ENCODE measurements at regions not wholly inside any gene's neighbourhood (a gene's known extent, or its start where the extent isn't known, plus 50 kb on each side); places are given as distances from the start of the nearest gene placed in this dataset.

DNA sequence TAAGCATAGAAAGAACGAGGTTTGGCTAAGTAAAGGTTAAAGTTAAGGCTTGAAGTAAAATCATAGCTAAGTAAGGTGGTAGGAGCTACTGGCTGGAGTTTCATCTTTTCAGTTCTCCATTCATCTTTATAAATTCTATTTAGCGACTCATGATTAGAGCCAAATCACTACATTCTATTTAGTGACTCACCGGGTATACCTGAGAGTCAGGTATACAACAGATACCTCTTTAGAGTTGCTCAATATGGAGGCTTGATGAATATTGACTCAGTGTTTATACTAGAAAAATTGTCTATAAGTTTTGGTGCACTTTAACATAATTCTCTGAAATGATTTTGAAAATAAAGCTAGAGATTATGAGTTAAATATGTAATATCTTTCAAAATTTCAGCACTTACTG is 328.8 kb upstream of the GRM7 start:
- DNase-seq = no peak

- no peak for DNase-seq
Measured at GRCh38 chr3:6540981-6541380, 319.9 kb upstream of the GRM7 start.

DNA sequence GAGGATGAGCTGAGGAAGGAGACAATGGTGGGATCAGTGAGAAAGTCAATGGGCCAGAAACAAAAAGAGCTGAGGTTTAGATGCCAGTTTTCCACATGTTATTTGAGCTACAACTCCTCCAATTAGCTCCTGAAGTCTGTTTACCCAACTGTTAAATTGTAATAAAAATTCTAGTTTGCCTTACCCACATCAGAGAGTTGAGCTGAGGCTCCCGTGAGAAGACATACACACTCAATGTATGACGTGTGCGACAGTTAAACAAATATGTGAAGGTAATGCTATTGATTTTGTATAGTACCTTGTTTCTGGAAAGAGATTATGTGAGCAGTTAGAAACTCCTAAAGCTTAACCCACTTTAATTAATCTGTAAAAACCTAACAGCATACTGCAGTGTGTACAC is 318.1 kb upstream of the GRM7 start:
- no peak for DNase-seq

DNA sequence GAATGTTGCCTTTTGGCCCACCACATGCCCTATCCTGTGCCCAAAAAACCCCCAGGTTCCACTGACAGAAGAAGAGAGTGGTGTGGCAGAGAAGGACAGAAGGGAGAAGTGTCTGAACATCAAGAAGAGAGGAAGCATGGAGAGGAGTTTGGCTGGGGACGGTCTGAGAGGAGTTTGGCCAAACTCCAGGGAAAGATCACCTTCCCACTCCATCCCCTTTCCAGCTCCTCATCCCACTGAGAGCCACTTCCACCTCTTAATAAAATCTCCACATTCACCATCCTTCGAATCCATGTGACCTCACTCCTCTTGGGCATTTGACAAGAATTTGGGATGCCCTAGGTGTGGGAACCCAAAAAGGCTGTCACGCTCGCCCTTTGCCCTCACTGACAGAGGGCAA is 311.6 kb upstream of the GRM7 start:
- DNase-seq = no peak

DNA sequence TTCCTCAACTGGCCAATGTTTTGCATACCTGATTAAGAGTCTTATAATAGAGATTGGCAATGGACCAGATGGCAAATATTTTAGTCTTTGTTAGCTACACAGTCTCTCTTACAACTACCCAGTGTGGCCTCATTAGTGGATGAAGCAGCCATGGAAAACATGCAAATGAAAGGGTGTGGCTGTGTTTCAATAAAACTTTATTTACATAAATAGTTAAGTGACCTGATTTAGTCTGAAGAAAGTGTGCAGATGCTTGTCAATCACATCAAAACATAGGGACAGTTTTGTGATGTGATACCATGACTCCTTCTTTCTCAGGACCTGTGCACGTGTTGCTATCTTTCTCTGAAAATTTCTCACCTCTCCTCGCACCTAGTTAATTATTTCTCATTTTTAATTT is 309.8 kb upstream of the GRM7 start:
- no peak for DNase-seq

- DNase-seq = no peak
Measured at GRCh38 chr3:6560259-6560658, 300.7 kb upstream of the GRM7 start.

- DNase-seq = no peak
Measured at GRCh38 chr3:6567241-6567640, 293.7 kb upstream of the GRM7 start.

DNA sequence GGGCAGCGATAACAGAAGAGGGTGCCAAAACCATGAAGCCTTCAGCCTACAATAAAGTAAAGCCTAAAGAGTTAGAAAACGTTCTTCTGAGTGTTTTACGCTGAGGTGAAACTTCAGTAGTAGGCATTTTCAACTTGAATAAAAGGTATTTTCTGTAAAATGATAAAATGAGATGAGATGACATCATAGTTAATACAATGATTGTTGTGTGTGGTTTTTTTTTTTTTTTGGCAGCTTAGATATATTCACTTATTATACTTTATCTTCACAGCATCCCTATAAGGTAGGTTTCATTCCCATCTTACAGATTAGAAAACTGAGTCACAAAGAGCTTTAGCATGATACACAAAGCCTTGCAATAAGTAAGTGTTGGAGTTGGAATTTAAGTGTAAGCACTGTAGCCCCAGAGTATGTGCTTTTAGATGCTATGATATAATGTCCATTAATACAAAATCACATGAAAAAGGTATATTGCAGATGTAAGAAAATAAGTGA is 291.9 kb upstream of the GRM7 start:
- no peak for DNase-seq

- DNase-seq = no peak
Measured at GRCh38 chr3:6571448-6571847, 289.5 kb upstream of the GRM7 start.

DNA sequence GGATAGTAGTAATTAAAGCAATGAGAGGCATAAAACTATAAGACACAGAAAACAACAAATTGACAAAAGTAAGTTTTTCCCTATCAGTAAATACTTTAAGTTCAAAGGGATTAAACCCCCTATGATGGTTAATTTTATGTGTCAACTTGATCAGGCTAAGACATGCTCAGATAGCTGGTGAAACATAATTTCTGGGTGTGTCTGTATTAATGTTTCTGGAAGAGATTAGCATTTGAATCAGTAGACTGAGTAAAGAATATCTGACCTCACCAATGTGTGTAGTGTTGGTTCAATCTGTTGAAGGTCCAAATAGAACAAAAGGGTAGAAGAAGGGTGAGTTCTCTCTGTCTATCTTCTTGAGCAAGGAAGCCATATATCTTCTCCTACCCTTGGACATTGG is 283.3 kb upstream of the GRM7 start:
- no peak for DNase-seq

GRCh38 chr3:6578526-6578925 is 282.4 kb upstream of the GRM7 start:
- no peak for DNase-seq

DNA sequence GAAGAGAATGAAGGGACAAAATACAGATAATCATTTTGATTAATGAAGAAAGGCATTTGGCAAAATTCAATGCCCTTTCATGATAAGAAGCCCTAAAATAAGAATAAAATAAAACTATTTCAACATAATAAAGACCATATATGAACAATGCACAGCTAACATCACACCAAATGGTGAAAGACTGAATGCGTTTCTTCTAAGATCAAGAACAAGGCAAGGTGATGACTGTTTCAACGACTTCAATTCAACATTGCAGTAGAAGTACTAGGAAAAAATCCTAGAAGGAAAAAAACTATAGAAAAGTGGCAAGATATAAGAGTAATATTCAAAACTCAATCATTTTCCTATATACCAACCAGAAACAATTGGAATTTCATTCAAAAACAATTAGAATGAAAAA is 280.1 kb upstream of the GRM7 start:
- DNase-seq = no peak

DNA sequence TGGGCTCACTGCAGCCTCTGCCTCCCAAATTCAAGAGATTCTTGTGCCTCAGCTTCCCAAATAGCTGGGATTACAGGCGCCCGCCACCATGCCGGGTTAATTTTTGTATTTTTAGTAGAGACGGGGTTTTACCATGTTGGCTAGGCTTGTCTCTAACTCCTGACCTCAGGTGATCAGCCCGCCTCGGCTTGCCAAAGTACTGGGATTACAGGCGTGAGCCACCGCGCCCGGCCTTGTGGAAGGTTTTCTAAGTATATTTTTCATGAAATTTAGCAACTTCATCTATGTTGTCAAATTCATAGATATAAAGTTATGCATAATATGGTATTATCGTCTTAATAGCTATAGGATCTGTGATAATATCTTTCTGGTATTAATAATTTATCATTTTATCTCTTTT is 275.6 kb upstream of the GRM7 start:
- DNase-seq = no peak

DNA sequence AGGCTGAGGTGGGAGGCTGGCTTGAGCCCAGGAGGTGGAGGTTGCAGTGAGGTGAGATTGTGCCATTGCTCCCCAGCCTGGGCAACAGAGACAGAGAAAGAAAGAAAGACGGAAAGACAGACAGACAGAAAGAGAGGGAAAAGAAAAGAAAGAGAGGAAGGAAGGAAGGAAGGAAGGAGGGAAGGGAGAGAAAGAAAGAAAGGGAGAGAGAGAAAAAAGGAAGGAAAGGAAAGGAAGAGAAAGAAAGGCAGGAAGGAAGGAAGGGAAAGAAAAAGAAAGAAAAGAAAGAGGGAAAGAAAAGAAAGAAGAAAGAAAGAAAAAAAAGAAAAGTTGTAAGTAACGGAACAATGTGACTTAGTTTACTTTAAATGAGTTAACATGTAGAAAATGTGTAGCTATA is 260.7 kb upstream of the GRM7 start:
- DNase-seq = no peak

DNA sequence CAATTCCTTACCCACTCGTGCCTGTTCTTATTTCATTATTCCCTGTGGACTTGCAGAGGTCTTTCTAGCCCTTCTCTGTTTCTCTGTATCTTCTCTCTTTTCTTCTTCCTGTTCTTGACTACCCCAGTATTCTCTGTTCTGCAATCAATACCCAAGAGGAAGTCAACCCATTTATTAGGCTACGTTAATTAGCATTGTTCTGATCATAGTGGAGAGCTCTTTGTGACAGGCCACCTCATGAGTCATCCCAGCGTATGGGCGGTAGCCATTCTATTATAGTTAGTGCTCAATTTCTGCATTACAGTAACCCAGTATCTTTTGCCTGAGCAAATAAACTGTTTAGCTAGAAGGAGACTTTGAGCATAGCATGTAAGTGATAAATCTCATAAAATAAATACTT is 259.5 kb upstream of the GRM7 start:
- DNase-seq = no peak

DNA sequence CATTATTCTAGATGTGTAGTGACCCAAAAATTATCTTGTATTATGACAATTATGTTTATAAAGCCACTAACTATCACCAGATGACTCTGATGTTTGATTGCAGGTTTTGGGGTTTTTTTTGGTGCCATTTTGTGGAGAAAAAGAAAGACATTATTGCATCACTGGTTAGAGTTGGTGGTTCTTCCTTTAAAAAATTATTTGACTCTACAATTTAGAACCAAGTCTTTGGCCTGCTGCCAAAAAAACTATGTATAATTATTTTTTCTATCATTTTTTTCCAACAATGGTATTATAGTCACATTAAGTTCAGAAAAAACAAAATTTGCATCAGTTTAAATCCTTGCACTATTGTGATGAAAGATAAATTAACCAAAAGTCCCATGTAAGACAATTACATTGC is 258.6 kb upstream of the GRM7 start:
- no peak for DNase-seq

GRCh38 chr3:6605227-6605626 is 255.7 kb upstream of the GRM7 start:
- DNase-seq = no peak

- DNase-seq = no peak
Measured at GRCh38 chr3:6608843-6609242, 252.1 kb upstream of the GRM7 start.

- no peak for DNase-seq
Measured at GRCh38 chr3:6612034-6612616, 248.8 kb upstream of the GRM7 start.

- no peak for DNase-seq
Measured at GRCh38 chr3:6622260-6622659, 238.7 kb upstream of the GRM7 start.

GRCh38 chr3:6622712-6623111 is 238.2 kb upstream of the GRM7 start:
- DNase-seq = no peak

GRCh38 chr3:6631376-6631775 is 229.5 kb upstream of the GRM7 start:
- no peak for DNase-seq

DNA sequence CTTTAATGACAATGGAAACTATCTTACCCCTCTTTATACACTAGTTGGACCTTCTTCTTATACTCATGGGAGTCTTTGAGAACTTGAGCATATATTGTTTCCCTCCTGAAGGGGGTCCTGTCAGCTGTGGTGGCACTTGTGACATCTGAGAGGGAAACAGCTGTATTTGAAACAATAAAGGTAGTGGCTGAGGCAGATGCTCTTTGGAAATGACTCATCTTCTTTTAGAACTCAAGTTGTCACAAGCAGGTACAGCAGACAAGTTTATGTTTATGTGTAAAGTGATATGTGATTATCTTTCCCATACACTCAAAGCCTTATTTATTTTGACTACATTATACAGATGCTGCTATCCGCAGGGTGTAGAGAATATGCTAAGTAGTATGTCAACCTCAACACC is 220.0 kb upstream of the GRM7 start:
- no peak for DNase-seq

DNA sequence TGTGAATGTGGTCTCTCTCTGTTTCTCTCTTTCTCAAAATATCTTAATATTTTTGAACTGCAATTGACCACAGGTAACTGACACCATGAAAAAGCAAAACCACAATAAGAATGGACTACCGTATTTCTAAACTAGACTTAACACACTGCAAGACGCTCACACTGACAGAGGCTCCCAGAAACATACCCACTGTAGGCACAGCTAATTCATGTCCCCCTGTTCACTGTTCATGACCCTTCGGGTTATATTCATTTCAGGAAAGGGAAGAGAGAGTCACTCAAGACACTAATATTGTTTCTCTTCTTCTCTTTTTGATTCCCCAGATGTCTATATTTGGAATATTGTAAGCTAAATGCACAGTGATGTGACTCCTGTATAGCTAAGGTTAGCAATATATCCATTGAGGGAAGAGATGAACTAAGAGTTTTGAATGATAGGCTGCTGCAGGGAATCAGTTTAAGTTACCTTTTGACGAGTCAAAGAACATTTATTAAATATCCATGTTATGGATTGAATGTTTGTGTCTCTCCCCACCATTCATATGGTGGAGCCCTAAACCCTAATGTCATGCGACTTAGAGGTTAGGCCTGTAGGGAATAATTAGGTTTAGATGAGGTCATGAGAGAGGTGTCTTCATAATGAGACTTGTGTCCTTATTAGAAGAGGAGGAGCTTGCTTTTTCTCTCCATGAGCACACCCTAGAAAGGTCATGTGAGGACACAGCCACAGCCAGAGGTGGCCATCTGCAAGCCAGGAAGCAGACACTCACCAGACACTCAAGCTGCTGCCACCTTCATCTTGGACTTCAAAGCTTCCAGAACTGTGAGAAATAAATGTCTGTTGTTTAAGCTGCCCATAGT is 216.6 kb upstream of the GRM7 start:
- DNase-seq = no peak

GRCh38 chr3:6654670-6655069 is 206.2 kb upstream of the GRM7 start:
- no peak for DNase-seq
